GM21576 (cell line): ENCODE measurements at regions not wholly inside any gene's neighbourhood (a gene's known extent, or its start where the extent isn't known, plus 50 kb on each side); places are given as distances from the start of the nearest gene placed in this dataset.

Experiments
- ATAC-seq: cut with Tn5 transposase; IDR thresholded peaks from one replicate; pipeline ENCODE4 v1.9.1; 2021; ENCODE audit warnings: mild to moderate bottlenecking, moderate library complexity; ENCODE audit not compliant: unreplicated experiment

DNA sequence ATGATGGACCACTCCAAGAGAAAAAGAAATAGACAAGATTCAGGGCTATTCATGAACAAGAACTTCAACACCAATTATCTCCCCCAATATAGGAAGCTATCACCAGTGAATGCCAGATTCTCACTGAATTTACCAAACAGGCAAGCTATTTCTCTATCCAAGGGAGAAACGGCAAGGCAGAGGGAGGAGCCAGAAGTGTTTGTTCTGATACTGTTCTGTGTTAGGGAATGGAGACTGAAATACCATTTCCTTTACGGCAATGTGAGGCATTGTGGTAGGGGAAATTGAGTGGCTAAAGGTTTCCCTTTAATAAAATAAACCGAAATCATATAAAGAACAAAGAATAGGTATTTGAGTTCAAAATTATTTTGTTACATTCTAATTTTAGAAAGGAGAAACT is 68.0 kb upstream of the ALDH1A1 start:
- ATAC-seq, result no peak

GRCh38 chr9:73014011-73014410 is 61.2 kb upstream of the ALDH1A1 start:
- no peak for ATAC-seq

- ATAC-seq, result no peak
These were observed 59.1 kb upstream of the ALDH1A1 start for GRCh38 chr9:73011956-73012355.

DNA sequence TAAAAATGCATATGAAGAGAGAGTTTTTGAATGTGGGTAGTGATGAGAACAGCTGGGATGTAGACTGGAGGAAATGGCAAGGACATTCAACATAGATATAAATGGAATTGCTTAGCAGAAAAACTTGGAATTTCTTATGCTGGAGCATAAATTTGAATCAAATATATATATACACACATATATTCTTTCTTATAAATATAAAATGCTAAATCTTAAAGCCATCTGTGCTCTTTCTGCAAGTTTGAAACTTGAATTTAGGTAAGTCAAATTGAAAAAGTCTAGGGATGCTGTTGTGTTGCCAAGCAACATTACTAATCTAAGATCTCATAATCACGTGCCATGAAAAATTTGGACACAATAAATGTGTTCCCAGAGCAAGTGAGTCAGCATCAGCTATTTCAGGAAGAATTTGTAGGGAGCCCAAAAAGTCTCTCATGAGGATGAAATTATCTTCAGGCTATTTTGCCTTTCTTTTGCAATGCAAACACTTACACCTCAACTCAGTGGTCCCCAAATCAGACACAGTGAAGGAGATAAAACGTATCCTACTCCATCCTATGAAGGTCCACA is 58.4 kb upstream of the ALDH1A1 start:
- no peak for ATAC-seq

GRCh38 chr9:73009649-73010288 is 56.9 kb upstream of the ALDH1A1 start:
- ATAC-seq, result no peak

DNA sequence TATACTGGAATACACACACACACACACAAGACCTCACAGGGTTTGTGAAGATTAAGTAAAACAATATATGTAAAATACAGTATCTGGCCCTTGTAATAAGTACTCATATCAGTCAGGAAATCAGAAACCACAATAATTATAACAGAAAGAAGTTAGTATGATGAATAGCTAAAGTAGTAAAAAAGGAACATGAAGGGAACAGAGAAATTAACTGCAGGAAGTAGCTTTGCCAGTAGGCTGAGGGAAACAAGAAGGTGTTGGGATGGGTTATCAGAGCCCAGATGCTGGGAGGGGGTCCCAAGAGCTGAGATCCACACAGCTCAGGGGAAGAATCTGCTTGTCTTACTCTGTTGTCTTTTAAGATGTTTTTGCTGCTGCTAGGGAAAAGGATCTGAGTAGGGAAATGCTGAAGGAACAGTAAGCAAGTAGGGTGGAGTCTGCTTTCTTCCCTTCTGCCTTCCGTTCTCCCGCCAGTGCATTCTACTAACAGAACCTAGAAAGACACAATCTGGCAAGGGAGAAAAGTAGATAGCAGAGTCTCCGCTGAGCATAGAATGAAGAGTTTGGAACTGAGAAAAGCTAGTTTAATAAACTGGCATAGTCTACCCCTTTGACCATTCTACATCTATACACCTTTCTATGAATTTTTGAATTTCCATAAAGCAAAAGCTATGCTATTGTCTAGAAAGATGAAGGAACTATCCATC is 55.3 kb upstream of the ALDH1A1 start:
- no peak for ATAC-seq

- no peak for ATAC-seq
These were observed 54.1 kb upstream of the ALDH1A1 start for GRCh38 chr9:73006986-73007385.
